NCI-H510A treated with DMSO at 0.1 percent for 48 hours (cell line): ENCODE measurements at regions not wholly inside any gene's neighbourhood (a gene's known extent, or its start where the extent isn't known, plus 50 kb on each side); places are given as distances from the start of the nearest gene placed in this dataset.
"Not testable (repeated sequence)": the region's sequence is repeated elsewhere in the genome, so short reads cannot be mapped to it uniquely, and the experiment has no call there.

ENCODE experiments used
- DNase-seq: peaks from one replicate; lab custom pipeline; 2025; lab: John Stamatoyannopoulos, UW

GRCh38 chr13:76829572-76830327, 56.5 kb downstream of the KCTD12 start:
- DNase-seq, result no peak

GRCh38 chr13:76828316-76828741, 57.9 kb downstream of the KCTD12 start:
- DNase-seq, result no peak

- DNase-seq, result no peak
Measured at GRCh38 chr13:76826527-76826926, 59.7 kb downstream of the KCTD12 start.

- no peak for DNase-seq
Measured at GRCh38 chr13:76825430-76825829, 60.8 kb downstream of the KCTD12 start.

- no peak for DNase-seq
Measured at GRCh38 chr13:76823969-76824368, 62.2 kb downstream of the KCTD12 start.

GRCh38 chr13:76822698-76823267, 63.4 kb downstream of the KCTD12 start:
- DNase-seq, result no peak

- not testable (repeated sequence) for DNase-seq
Measured at GRCh38 chr13:76821222-76821621, 65.0 kb downstream of the KCTD12 start.

- DNase-seq, result no peak
Measured at GRCh38 chr13:76820759-76821158, 65.4 kb downstream of the KCTD12 start.

- peak; percentile 73 for DNase-seq
Measured at GRCh38 chr13:76816394-76816793, 69.8 kb downstream of the KCTD12 start.

- DNase-seq, result no peak
Measured at GRCh38 chr13:76815344-76815743, 70.9 kb downstream of the KCTD12 start.

GRCh38 chr13:76813891-76814290, 72.3 kb downstream of the KCTD12 start:
- no peak for DNase-seq

- no peak for DNase-seq
Measured at GRCh38 chr13:76813000-76813691, 73.1 kb downstream of the KCTD12 start.

- no peak for DNase-seq
Measured at GRCh38 chr13:76812206-76812897, 73.9 kb downstream of the KCTD12 start.

- DNase-seq, result no peak
Measured at GRCh38 chr13:76809389-76809788, 76.8 kb downstream of the KCTD12 start.

- no peak for DNase-seq
Measured at GRCh38 chr13:76808927-76809326, 77.3 kb downstream of the KCTD12 start.

- no peak for DNase-seq
Measured at GRCh38 chr13:76804801-76805200, 81.4 kb downstream of the KCTD12 start.

GRCh38 chr13:76803831-76804230, 82.4 kb downstream of the KCTD12 start:
- no peak for DNase-seq

- DNase-seq, result no peak
Measured at GRCh38 chr13:76800943-76801342, 85.3 kb downstream of the KCTD12 start.

GRCh38 chr13:76799696-76800095, 86.5 kb downstream of the KCTD12 start:
- DNase-seq, result no peak

- no peak for DNase-seq
Measured at GRCh38 chr13:76798037-76798436, 88.2 kb downstream of the KCTD12 start.

- DNase-seq, result no peak
Measured at GRCh38 chr13:76797361-76797760, 88.8 kb downstream of the KCTD12 start.

- DNase-seq, result no peak
Measured at GRCh38 chr13:76796851-76797250, 89.4 kb downstream of the KCTD12 start.
